Astrocyte (in vitro differentiated cells and primary cell): ENCODE measurements at regions not wholly inside any gene's neighbourhood (a gene's known extent, or its start where the extent isn't known, plus 50 kb on each side); places are given as distances from the start of the nearest gene placed in this dataset.

Experiments
- DNase-seq: peaks from one replicate; pipeline ENCODE4 v3.0.0-alpha.2; 2010; ENCODE audit warnings: low read depth
- FAIRE-seq: peaks from 2 replicates; lab custom pipeline; 2011; peaks lifted over from hg19 to GRCh38; lab: Jason Lieb, UNC
- H2AFZ ChIP-seq: 2 replicates; pipeline ENCODE4 v1.6.0; 2012; ENCODE audit warnings: low read depth, low read length, inconsistent platforms
- H3K27ac ChIP-seq: 2 replicates; pipeline ENCODE4 v1.5.1; 2011; ENCODE audit warnings: low read depth, low read length, inconsistent platforms
- H3K27me3 ChIP-seq: 2 replicates; pipeline ENCODE4 v1.6.0; 2011; ENCODE audit warnings: low read length, inconsistent platforms; ENCODE audit not compliant: insufficient read depth
- H3K36me3 ChIP-seq: 2 replicates; pipeline ENCODE4 v1.5.1; 2011; ENCODE audit warnings: low read length, inconsistent platforms; ENCODE audit not compliant: insufficient read depth
- H3K4me1 ChIP-seq: 2 replicates; pipeline ENCODE4 v1.5.1; 2011; ENCODE audit warnings: low read length, inconsistent platforms; ENCODE audit not compliant: insufficient read depth
- H3K4me2 ChIP-seq: 2 replicates; pipeline ENCODE4 v1.6.0; 2012; ENCODE audit warnings: low read length, inconsistent platforms
- H3K4me3 ChIP-seq: 2 replicates; pipeline ENCODE4 v1.5.1; 2011; ENCODE audit warnings: low read depth, mild to moderate bottlenecking, low read length, inconsistent platforms; ENCODE audit not compliant: insufficient read depth
- H3K79me2 ChIP-seq: 2 replicates; pipeline ENCODE4 v1.6.0; 2012; ENCODE audit warnings: mild to moderate bottlenecking, low read length, inconsistent platforms; ENCODE audit not compliant: insufficient read depth
- H3K9ac ChIP-seq: 2 replicates; pipeline ENCODE4 v1.6.0; 2012; ENCODE audit warnings: mild to moderate bottlenecking, low read length, inconsistent platforms
- H3K9me3 ChIP-seq: 2 replicates; pipeline ENCODE4 v1.5.1; 2012; ENCODE audit warnings: low read depth, mild to moderate bottlenecking, low read length, inconsistent platforms; ENCODE audit not compliant: insufficient read depth
- H4K20me1 ChIP-seq: 2 replicates; pipeline ENCODE4 v1.6.0; 2012; ENCODE audit warnings: low read length, inconsistent platforms; ENCODE audit not compliant: insufficient read depth
- H3K27ac Mint-ChIP-seq: one replicate; pipeline ENCODE4 v1.8.0; 2021; ENCODE audit warnings: mild to moderate bottlenecking, mixed read lengths; ENCODE audit not compliant: unreplicated experiment
- H3K27me3 Mint-ChIP-seq: one replicate; pipeline ENCODE4 v1.8.0; 2021; ENCODE audit warnings: low read depth, mixed read lengths; ENCODE audit not compliant: unreplicated experiment
- H3K36me3 Mint-ChIP-seq: one replicate; pipeline ENCODE4 v1.8.0; 2021; ENCODE audit warnings: low read depth, mixed read lengths; ENCODE audit not compliant: unreplicated experiment
- H3K4me1 Mint-ChIP-seq: one replicate; pipeline ENCODE4 v1.8.0; 2021; ENCODE audit warnings: low read depth, mixed read lengths; ENCODE audit not compliant: unreplicated experiment
- H3K4me3 Mint-ChIP-seq: one replicate; pipeline ENCODE4 v1.8.0; 2021; ENCODE audit warnings: mild to moderate bottlenecking, moderate library complexity, mixed read lengths; ENCODE audit not compliant: unreplicated experiment
- H3K9me3 Mint-ChIP-seq: one replicate; pipeline ENCODE4 v1.8.0; 2021; ENCODE audit warnings: mild to moderate bottlenecking, mixed read lengths; ENCODE audit not compliant: unreplicated experiment
- CTCF ChIP-seq: IDR thresholded peaks from 2 replicates; pipeline ENCODE4 v1.5.1; 2011; ENCODE audit warnings: low read depth, mild to moderate bottlenecking, inconsistent platforms, low read length, moderate library complexity; ENCODE audit not compliant: insufficient read depth
- EZH2 ChIP-seq: IDR thresholded peaks from 2 replicates; pipeline ENCODE4 v1.6.1; 2012; ENCODE audit warnings: mild to moderate bottlenecking, low read length, inconsistent platforms; ENCODE audit not compliant: insufficient read depth

- Histone ChIP-seq H4K20me1 (no peaks in the 10 kb centered on the region), H3K4me1 (no peaks in the 10 kb centered on the region), H3K27me3 (no peaks in the 10 kb centered on the region), H3K79me2 (no peaks in the 10 kb centered on the region), H2AFZ (no peak overlapping the region), H3K9ac (no peak overlapping the region), H3K9me3 (no peaks in the 10 kb centered on the region), H3K36me3 (no peaks in the 10 kb centered on the region), H3K4me3 (no peak overlapping the region), H3K4me2 (no peak overlapping the region), H3K27ac (no peak overlapping the region)
- Mint-ChIP-seq H3K4me3 (no peak overlapping the region), H3K4me1 (peaks cover 15% of the 10 kb centered on the region), H3K27ac (no peak overlapping the region), H3K27me3 (no peaks in the 10 kb centered on the region), H3K9me3 (no peaks in the 10 kb centered on the region), H3K36me3 (no peaks in the 10 kb centered on the region)
- TF ChIP-seq CTCF: no peak
- TF ChIP-seq EZH2: no peak
- DNase-seq (no peak), FAIRE-seq (no peak)
These were observed 85.9 kb downstream of the BUD13 start for GRCh38 chr11:116686866-116687265.

GRCh38 chr11:116683982-116684381 lies 88.8 kb downstream of the BUD13 start:
- H3K9me3 ChIP-seq: no peaks in the 10 kb centered on the region
- H3K36me3 ChIP-seq: no peaks in the 10 kb centered on the region
- H3K9me3 Mint-ChIP-seq: peaks cover 2% of the 10 kb centered on the region
- no peak overlapping the region for H3K9ac ChIP-seq
- no peak for DNase-seq
- H3K36me3 Mint-ChIP-seq: no peaks in the 10 kb centered on the region
- H3K79me2 ChIP-seq: no peaks in the 10 kb centered on the region
- no peaks in the 10 kb centered on the region for H3K27me3 Mint-ChIP-seq
- TF ChIP-seq EZH2 (no peak), CTCF (no peak)
- no peak overlapping the region for H3K4me3 ChIP-seq
- no peak for FAIRE-seq
- no peaks in the 10 kb centered on the region for H4K20me1 ChIP-seq
- H3K4me1 ChIP-seq: no peaks in the 10 kb centered on the region
- no peak overlapping the region for H3K4me2 ChIP-seq
- no peak overlapping the region for H3K27ac ChIP-seq
- H3K4me3 Mint-ChIP-seq: no peak overlapping the region
- peaks cover 15% of the 10 kb centered on the region for H3K4me1 Mint-ChIP-seq
- no peak overlapping the region for H2AFZ ChIP-seq
- no peak overlapping the region for H3K27ac Mint-ChIP-seq
- H3K27me3 ChIP-seq: no peaks in the 10 kb centered on the region

DNA sequence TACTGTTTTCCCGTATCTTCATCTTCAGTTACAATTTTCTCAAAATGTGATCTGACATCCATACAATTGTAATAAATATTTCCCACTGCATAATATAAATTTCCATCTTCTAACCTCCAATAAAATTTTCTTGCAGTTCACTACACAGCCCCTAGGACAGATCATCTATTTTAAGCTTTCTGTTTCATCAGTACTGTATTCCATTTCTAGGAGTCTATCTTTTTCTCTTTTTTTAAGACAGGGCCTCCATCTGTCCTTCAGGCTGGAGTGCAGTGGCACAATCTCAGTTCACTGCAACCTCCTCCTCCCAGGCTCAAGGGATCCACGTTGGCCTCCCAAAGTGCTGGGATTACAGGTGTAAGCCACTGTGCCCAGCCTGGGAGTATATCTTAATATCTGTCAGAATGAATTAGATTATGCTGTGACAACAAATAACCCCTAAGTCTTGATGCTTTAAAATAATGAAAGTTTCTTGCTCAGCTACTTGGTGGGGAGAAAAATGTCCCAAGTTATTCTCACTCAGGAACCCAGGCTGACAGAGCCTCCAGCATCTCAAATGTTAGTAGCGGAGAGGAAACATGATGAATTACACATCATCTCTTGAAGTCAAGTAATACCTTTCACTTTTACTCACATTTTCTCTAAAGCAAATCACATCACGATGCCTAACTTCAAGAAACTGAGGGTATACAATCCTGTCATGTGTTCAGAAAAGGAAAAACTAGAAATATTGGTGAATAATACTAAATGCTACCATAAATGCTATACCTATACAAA lies 92.2 kb downstream of the BUD13 start:
- Histone ChIP-seq H3K36me3 (no peaks in the 10 kb centered on the region), H3K9ac (no peak overlapping the region), H3K27ac (no peak overlapping the region), H3K4me3 (no peak overlapping the region), H3K9me3 (no peaks in the 10 kb centered on the region), H4K20me1 (no peaks in the 10 kb centered on the region), H2AFZ (no peak overlapping the region), H3K4me2 (no peak overlapping the region), H3K4me1 (no peaks in the 10 kb centered on the region), H3K79me2 (no peaks in the 10 kb centered on the region), H3K27me3 (no peaks in the 10 kb centered on the region)
- DNase-seq (no peak), FAIRE-seq (no peak)
- Mint-ChIP-seq H3K27me3 (no peaks in the 10 kb centered on the region), H3K4me3 (no peak overlapping the region), H3K9me3 (peaks cover 6% of the 10 kb centered on the region), H3K27ac (no peak overlapping the region), H3K4me1 (no peaks in the 10 kb centered on the region), H3K36me3 (no peaks in the 10 kb centered on the region)
- TF ChIP-seq EZH2 (no peak), CTCF (no peak)
